ENCODE measurements at regions not wholly inside any gene's neighbourhood (a gene's known extent, or its start where the extent isn't known, plus 50 kb on each side); places are given as distances from the start of the nearest gene placed in this dataset.

DNA sequence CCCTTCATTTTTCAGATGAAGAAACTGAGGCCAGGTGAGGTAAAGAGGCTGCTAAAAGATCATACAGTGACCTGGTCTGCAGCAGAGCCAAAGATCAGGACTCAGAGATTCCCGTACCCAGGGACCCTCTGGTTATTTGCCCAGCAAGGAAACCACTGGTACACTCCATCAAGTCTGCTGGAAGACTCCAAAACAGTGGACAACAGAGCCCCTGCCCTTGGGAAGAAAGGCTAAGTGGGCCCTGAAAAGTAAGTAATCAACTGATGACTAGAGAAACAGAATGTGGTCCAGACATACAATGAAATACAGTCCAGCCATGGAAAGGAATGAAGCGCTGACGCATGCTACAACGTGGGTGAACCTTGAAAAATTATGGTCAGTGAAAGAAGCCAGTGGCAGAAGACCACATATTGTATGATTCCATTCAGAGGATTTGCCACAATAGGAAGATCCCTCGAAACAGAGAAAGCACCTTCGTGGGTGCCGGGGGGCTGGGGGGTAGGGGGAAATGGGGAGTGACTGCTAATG lies 106.4 kb downstream of the ETS2 start (continued):
- TF ChIP-seq SPI1 (IDR thresholded peaks at IDR 0.05; ENCODE audit: borderline replicate concordance, insufficient read depth, low read depth, low read length): no peak
- TF ChIP-seq, protein P1, sequence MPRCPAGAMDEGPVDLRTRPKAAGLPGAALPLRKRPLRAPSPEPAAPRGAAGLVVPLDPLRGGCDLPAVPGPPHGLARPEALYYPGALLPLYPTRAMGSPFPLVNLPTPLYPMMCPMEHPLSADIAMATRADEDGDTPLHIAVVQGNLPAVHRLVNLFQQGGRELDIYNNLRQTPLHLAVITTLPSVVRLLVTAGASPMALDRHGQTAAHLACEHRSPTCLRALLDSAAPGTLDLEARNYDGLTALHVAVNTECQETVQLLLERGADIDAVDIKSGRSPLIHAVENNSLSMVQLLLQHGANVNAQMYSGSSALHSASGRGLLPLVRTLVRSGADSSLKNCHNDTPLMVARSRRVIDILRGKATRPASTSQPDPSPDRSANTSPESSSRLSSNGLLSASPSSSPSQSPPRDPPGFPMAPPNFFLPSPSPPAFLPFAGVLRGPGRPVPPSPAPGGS (IDR thresholded peaks at IDR 0.05; ENCODE audit: borderline replicate concordance, insufficient read depth, low read depth, low read length, poor library complexity, severe bottlenecking): no peak
- TF ChIP-seq ATF3 (IDR thresholded peaks at IDR 0.05; ENCODE audit: borderline replicate concordance, extremely low read depth, low read depth, low read length): no peak
- TF ChIP-seq, protein P2, sequence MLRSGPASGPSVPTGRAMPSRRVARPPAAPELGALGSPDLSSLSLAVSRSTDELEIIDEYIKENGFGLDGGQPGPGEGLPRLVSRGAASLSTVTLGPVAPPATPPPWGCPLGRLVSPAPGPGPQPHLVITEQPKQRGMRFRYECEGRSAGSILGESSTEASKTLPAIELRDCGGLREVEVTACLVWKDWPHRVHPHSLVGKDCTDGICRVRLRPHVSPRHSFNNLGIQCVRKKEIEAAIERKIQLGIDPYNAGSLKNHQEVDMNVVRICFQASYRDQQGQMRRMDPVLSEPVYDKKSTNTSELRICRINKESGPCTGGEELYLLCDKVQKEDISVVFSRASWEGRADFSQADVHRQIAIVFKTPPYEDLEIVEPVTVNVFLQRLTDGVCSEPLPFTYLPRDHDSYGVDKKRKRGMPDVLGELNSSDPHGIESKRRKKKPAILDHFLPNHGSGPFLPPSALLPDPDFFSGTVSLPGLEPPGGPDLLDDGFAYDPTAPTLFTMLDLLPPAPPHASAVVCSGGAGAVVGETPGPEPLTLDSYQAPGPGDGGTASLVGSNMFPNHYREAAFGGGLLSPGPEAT (IDR thresholded peaks at IDR 0.05; ENCODE audit: low read depth): no peak
- TF ChIP-seq, protein P3, sequence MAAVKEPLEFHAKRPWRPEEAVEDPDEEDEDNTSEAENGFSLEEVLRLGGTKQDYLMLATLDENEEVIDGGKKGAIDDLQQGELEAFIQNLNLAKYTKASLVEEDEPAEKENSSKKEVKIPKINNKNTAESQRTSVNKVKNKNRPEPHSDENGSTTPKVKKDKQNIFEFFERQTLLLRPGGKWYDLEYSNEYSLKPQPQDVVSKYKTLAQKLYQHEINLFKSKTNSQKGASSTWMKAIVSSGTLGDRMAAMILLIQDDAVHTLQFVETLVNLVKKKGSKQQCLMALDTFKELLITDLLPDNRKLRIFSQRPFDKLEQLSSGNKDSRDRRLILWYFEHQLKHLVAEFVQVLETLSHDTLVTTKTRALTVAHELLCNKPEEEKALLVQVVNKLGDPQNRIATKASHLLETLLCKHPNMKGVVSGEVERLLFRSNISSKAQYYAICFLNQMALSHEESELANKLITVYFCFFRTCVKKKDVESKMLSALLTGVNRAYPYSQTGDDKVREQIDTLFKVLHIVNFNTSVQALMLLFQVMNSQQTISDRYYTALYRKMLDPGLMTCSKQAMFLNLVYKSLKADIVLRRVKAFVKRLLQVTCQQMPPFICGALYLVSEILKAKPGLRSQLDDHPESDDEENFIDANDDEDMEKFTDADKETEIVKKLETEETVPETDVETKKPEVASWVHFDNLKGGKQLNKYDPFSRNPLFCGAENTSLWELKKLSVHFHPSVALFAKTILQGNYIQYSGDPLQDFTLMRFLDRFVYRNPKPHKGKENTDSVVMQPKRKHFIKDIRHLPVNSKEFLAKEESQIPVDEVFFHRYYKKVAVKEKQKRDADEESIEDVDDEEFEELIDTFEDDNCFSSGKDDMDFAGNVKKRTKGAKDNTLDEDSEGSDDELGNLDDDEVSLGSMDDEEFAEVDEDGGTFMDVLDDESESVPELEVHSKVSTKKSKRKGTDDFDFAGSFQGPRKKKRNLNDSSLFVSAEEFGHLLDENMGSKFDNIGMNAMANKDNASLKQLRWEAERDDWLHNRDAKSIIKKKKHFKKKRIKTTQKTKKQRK (IDR thresholded peaks at IDR 0.05; ENCODE audit: low read depth, low read length): no peak

Data from GM12878 (cell line).